ENCODE measurements at regions not wholly inside any gene's neighbourhood (a gene's known extent, or its start where the extent isn't known, plus 50 kb on each side); places are given as distances from the start of the nearest gene placed in this dataset.

DNA sequence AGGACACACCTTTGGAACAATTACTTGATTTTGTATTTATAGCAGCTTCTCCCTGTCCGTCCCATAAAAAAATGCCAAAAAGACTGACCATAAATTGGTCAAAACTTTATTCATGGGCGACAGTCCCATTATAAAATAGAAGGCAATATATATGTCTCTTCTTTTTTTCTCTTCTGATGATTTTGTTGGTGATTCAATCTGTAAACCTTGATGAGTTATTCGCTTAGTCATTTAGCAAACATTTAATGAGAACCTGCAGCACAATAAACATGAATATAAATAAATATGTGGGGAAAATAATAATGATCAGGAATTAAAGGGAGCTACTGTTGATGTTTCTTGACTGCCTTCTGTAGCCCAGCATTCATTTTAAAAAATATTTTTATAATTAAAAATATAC lies 356.4 kb upstream of the ACTBL2 start:
- no peak for TF ChIP-seq EZH2 (IDR thresholded peaks at IDR 0.05; ENCODE audit: insufficient read depth, low read length)
- no peak for TF ChIP-seq CTCF (IDR thresholded peaks at IDR 0.05; ENCODE audit: insufficient read depth, low read depth, low read length)
